CD14-positive monocyte (primary cell): ENCODE measurements at regions not wholly inside any gene's neighbourhood (a gene's known extent, or its start where the extent isn't known, plus 50 kb on each side); places are given as distances from the start of the nearest gene placed in this dataset.
"Not testable (repeated sequence)": the region's sequence is repeated elsewhere in the genome, so short reads cannot be mapped to it uniquely, and the experiment has no call there.

ENCODE experiments used
- DNase-seq, 3 donors: peaks; one replicate each; pipeline ENCODE4 v3.0.0-alpha.2; 2011 to 2022
- H2AFZ ChIP-seq: 2 replicates; pipeline ENCODE4 v1.6.0; 2012; ENCODE audit warnings: mild to moderate bottlenecking, low read depth, low read length, inconsistent platforms; ENCODE audit not compliant: insufficient read depth, poor library complexity, severe bottlenecking
- H3K27ac ChIP-seq, 2 donors: 1 replicate in 1 of 2; 2 replicates in 1 of 2; pipeline ENCODE4 v1.5.1; 2012 to 2013; ENCODE audit warnings: low read length in 2 of 2, control low read depth in 1 of 2, inconsistent platforms in 1 of 2, low read depth in 1 of 2, mild to moderate bottlenecking in 1 of 2
- H3K27me3 ChIP-seq, 2 donors: one replicate each; pipeline versions ENCODE4 v1.6.0 to v1.6.1; 2011 to 2013; ENCODE audit warnings: low read length in 2 of 2; ENCODE audit not compliant: control insufficient read depth in 2 of 2, insufficient read depth in 2 of 2
- H3K36me3 ChIP-seq, 2 donors: replicated peaks in 1 of 2; 1 replicate in 1 of 2; 2 replicates in 1 of 2; pipeline versions ENCODE4 v1.5.1 to v1.6.1; 2012 to 2013; ENCODE audit warnings: low read length in 2 of 2, control low read depth in 1 of 2, inconsistent platforms in 1 of 2, mild to moderate bottlenecking in 1 of 2; ENCODE audit not compliant: insufficient read depth in 2 of 2, control insufficient read depth in 1 of 2
- H3K4me1 ChIP-seq, 2 donors: 1 replicate in 1 of 2; 2 replicates in 1 of 2; pipeline versions ENCODE4 v1.5.1 to v1.6.1; 2012 to 2013; ENCODE audit warnings: low read length in 2 of 2, control low read depth in 1 of 2, inconsistent platforms in 1 of 2, mild to moderate bottlenecking in 1 of 2, moderate library complexity in 1 of 2; ENCODE audit not compliant: insufficient read depth in 2 of 2, control insufficient read depth in 1 of 2
- H3K4me2 ChIP-seq: replicated peaks from 2 replicates; pipeline ENCODE3; 2012; ENCODE audit warnings: low read length, moderate library complexity, mild to moderate bottlenecking; ENCODE audit not compliant: poor library complexity, severe bottlenecking; ENCODE audit errors: extremely low read depth
- H3K4me3 ChIP-seq, 3 experiments: fragments of 200-600 bp in 1 of 3; sonication (generic) in 1 of 3; replicated peaks in 1 of 3; 1 replicate in 2 of 3; 2 replicates in 1 of 3; pipeline ENCODE4 v1.5.1; 2011 to 2013; ENCODE audit warnings: low read length in 3 of 3, mild to moderate bottlenecking in 3 of 3, control low read depth in 2 of 3, low read depth in 2 of 3, inconsistent platforms in 1 of 3, moderate library complexity in 1 of 3
- H3K79me2 ChIP-seq: 2 replicates; pipeline ENCODE4 v1.6.0; 2012; ENCODE audit warnings: mild to moderate bottlenecking, control low read depth, inconsistent platforms, low read length, moderate library complexity; ENCODE audit not compliant: insufficient read depth
- H3K9ac ChIP-seq: 2 replicates; pipeline ENCODE4 v1.6.0; 2017; ENCODE audit warnings: low read length, mild to moderate bottlenecking; ENCODE audit not compliant: insufficient read depth, poor library complexity, severe bottlenecking
- H3K9me3 ChIP-seq, 2 donors: replicated peaks in 1 of 2; 1 replicate in 1 of 2; 2 replicates in 1 of 2; pipeline versions ENCODE4 v1.5.1 to v1.6.1; 2012 to 2013; ENCODE audit warnings: low read length in 2 of 2, control low read depth in 1 of 2; ENCODE audit not compliant: control insufficient read depth in 1 of 2, insufficient read depth in 1 of 2
- H4K20me1 ChIP-seq: 2 replicates; pipeline ENCODE4 v1.6.0; 2012; ENCODE audit warnings: mild to moderate bottlenecking, low read length, control low read depth, moderate library complexity; ENCODE audit not compliant: insufficient read depth
- H3K27ac Mint-ChIP-seq, 7 donors: one replicate each; pipeline ENCODE4 v1.8.0; 2020; ENCODE audit warnings: mild to moderate bottlenecking in 7 of 7, mixed read lengths in 7 of 7, moderate library complexity in 6 of 7, inconsistent platforms in 2 of 7
- H3K27me3 Mint-ChIP-seq, 3 donors: one replicate each; pipeline ENCODE4 v1.8.0; 2021 to 2022; ENCODE audit warnings: low read depth in 3 of 3, mild to moderate bottlenecking in 3 of 3, mixed read lengths in 3 of 3, moderate library complexity in 3 of 3, inconsistent platforms in 1 of 3
- H3K36me3 Mint-ChIP-seq, 2 donors: one replicate each; pipeline ENCODE4 v1.8.0; 2020; ENCODE audit warnings: mixed read lengths in 2 of 2, inconsistent platforms in 1 of 2, mild to moderate bottlenecking in 1 of 2
- H3K4me1 Mint-ChIP-seq: one replicate; pipeline ENCODE4 v1.8.0; 2020; ENCODE audit warnings: mild to moderate bottlenecking, mixed read lengths
- H3K4me3 Mint-ChIP-seq, 2 donors: one replicate each; pipeline ENCODE4 v1.8.0; 2020; ENCODE audit warnings: mild to moderate bottlenecking in 2 of 2, mixed read lengths in 2 of 2, moderate library complexity in 1 of 2
- H3K9me3 Mint-ChIP-seq, 7 donors: one replicate each; pipeline ENCODE4 v1.8.0; 2020 to 2022; ENCODE audit warnings: mixed read lengths in 7 of 7, mild to moderate bottlenecking in 6 of 7, moderate library complexity in 6 of 7, inconsistent platforms in 2 of 7
- WGBS: methylation state at CpG from one replicate; pipeline ENCODE4 v1.1.5; 2013; ENCODE audit warnings: missing lambda C conversion rate; ENCODE audit not compliant: insufficient coverage; 5-methylcytosine and 5-hydroxymethylcytosine counted together
- intact Hi-C, 2 donors: fragments of 100-400 bp; cut with micrococcal nuclease; formaldehyde crosslinking; loops; one replicate each; pipeline versions ENCODE4 v1.15.0 to v1.15.1; 2023
- TF ChIP-seq, protein P1 (sequence below): fragments of 200-600 bp; IDR thresholded peaks from one replicate; pipeline ENCODE4 v1.8.0; 2022; ENCODE audit warnings: antibody characterized with exemption, mild to moderate bottlenecking

DNA sequence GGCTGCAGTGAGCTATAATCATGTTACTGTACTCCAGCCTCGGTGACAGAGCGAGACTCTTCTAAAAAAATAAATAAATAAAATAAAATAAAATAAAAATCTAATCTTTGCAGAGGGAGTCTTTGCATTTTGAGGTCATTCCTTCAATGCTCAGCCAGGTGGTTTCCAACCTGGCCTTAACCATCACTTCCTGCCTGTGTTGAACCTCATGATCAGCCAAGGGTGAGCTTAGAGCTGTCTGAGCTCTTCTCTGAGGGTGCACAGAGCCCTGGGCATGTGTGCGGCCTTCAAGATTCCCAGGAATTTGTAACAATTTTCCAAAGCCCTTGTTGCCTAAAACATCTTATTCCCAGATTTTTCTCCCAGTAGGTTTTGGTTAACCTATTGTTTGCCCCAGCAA is 94.3 kb downstream of the KCNJ12 start:
- H3K9me3 Mint-ChIP-seq, H3K4me1 Mint-ChIP-seq, H3K4me1 ChIP-seq, H3K4me3 ChIP-seq, H3K36me3 ChIP-seq, H3K79me2 ChIP-seq, H3K27ac ChIP-seq, H3K36me3 Mint-ChIP-seq, H4K20me1 ChIP-seq, H3K4me2 ChIP-seq, H2AFZ ChIP-seq, H3K4me3 Mint-ChIP-seq, H3K9me3 ChIP-seq, DNase-seq, H3K9ac ChIP-seq, H3K27ac Mint-ChIP-seq, H3K27me3 ChIP-seq, intact Hi-C loops: not testable (repeated sequence)
- H3K27me3 Mint-ChIP-seq, result peaks cover 8 to 16% (median 15%) of the 10 kb centered on the region in 3 donors
- WGBS, result no CpG with 5 or more reads among the region's 3 CpGs

- Mint-ChIP-seq H3K27ac (no peak overlapping the region), H3K4me3 (no peak overlapping the region), H3K4me1 (no peaks in the 10 kb centered on the region), H3K27me3 (peaks cover 6 to 16% (median 13%) of the 10 kb centered on the region in 3 donors), H3K9me3 (peaks cover 0 to 4% (median 0%) of the 10 kb centered on the region in 7 donors), H3K36me3 (no peaks in the 10 kb centered on the region)
- intact Hi-C loops, result no loop called here
- Histone ChIP-seq H3K27me3 (no peaks in the 10 kb centered on the region), H3K4me1 (no peaks in the 10 kb centered on the region), H3K27ac (no peak overlapping the region), H3K4me3 (no peak overlapping the region), H3K4me2 (no peak overlapping the region), H2AFZ (no peak overlapping the region), H3K79me2 (no peaks in the 10 kb centered on the region), H3K9ac (no peak overlapping the region), H4K20me1 (no peaks in the 10 kb centered on the region), H3K36me3 (no peaks in the 10 kb centered on the region), H3K9me3 (no peaks in the 10 kb centered on the region)
- WGBS, result no CpG with 5 or more reads among the region's 1 CpG
- TF ChIP-seq, protein P1, sequence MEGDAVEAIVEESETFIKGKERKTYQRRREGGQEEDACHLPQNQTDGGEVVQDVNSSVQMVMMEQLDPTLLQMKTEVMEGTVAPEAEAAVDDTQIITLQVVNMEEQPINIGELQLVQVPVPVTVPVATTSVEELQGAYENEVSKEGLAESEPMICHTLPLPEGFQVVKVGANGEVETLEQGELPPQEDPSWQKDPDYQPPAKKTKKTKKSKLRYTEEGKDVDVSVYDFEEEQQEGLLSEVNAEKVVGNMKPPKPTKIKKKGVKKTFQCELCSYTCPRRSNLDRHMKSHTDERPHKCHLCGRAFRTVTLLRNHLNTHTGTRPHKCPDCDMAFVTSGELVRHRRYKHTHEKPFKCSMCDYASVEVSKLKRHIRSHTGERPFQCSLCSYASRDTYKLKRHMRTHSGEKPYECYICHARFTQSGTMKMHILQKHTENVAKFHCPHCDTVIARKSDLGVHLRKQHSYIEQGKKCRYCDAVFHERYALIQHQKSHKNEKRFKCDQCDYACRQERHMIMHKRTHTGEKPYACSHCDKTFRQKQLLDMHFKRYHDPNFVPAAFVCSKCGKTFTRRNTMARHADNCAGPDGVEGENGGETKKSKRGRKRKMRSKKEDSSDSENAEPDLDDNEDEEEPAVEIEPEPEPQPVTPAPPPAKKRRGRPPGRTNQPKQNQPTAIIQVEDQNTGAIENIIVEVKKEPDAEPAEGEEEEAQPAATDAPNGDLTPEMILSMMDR, result no peak
- DNase-seq, result no peak
Observed at GRCh38 chr17:21470861-21471260, 94.7 kb downstream of the KCNJ12 start.
